ENCODE measurements at regions not wholly inside any gene's neighbourhood (a gene's known extent, or its start where the extent isn't known, plus 50 kb on each side); places are given as distances from the start of the nearest gene placed in this dataset.

GRCh38 chr10:130425881-130426435, 289.8 kb downstream of the GLRX3 start:
- DNase-seq (ENCODE audit: low read depth, low spot score) (no peak), FAIRE-seq (no peak)
- dilution Hi-C loops (cut with MboI; ENCODE audit: extremely low pct_ligation_motif_present, low sequenced_read_pairs): no loop called here
- Histone ChIP-seq H3K9me1 (ENCODE audit: control insufficient read depth, extremely low read depth, insufficient read depth, low read length) (no peaks in the 10 kb centered on the region), H3K36me3 (ENCODE audit: control insufficient read depth in 2 of 2, extremely low read depth in 1 of 2, insufficient read depth in 2 of 2, low read length in 2 of 2) (no peaks in the 10 kb centered on the region), H2AFZ (ENCODE audit: control insufficient read depth, low read length) (no peak overlapping the region), H3K79me2 (ENCODE audit: control insufficient read depth, insufficient read depth, low read length) (no peaks in the 10 kb centered on the region), H4K20me1 (ENCODE audit: control insufficient read depth, extremely low read depth, insufficient read depth, low read length) (no peaks in the 10 kb centered on the region), H3K9me3 (ENCODE audit: control insufficient read depth, low read depth, low read length) (peaks cover 13% of the 10 kb centered on the region), H3K4me1 (ENCODE audit: control insufficient read depth, extremely low read depth, insufficient read depth, low read length) (no peaks in the 10 kb centered on the region), H3K27ac (ENCODE audit: control insufficient read depth, insufficient read depth, low read length) (no peak overlapping the region), H3K27me3 (ENCODE audit: control insufficient read depth, extremely low read depth, insufficient read depth, low read length) (no peaks in the 10 kb centered on the region), H3K4me2 (ENCODE audit: control insufficient read depth, extremely low read depth, insufficient read depth, low read depth, low read length) (no peak overlapping the region), H3K9ac (ENCODE audit: control insufficient read depth, extremely low read depth, insufficient read depth, low read length) (no peak overlapping the region), H3K4me3 (ENCODE audit: control insufficient read depth in 2 of 3, extremely low read depth in 1 of 3, insufficient read depth in 2 of 3, low read depth in 1 of 3, low read length in 3 of 3) (no peak overlapping the region)
- no peak for TF ChIP-seq CTCF (optimal IDR thresholded peaks at IDR 0.05 in 1 of 3, IDR thresholded peaks at IDR 0.05 in 1 of 3, conservative IDR thresholded peaks at IDR 0.05 in 1 of 3; ENCODE audit: extremely low read depth in 1 of 3, insufficient read depth in 2 of 3, low read length in 3 of 3)
- no peak for TF ChIP-seq EZH2 (IDR thresholded peaks at IDR 0.05; ENCODE audit: low read length)

- no peaks in the 10 kb centered on the region for H3K4me1 ChIP-seq (ENCODE audit: control insufficient read depth, extremely low read depth, insufficient read depth, low read length)
- H3K9ac ChIP-seq (ENCODE audit: control insufficient read depth, extremely low read depth, insufficient read depth, low read length): no peak overlapping the region
- TF ChIP-seq CTCF (optimal IDR thresholded peaks at IDR 0.05 in 1 of 3, IDR thresholded peaks at IDR 0.05 in 1 of 3, conservative IDR thresholded peaks at IDR 0.05 in 1 of 3; ENCODE audit: extremely low read depth in 1 of 3, insufficient read depth in 2 of 3, low read length in 3 of 3) (no peak), EZH2 (IDR thresholded peaks at IDR 0.05; ENCODE audit: low read length) (no peak)
- no peak for FAIRE-seq
- H3K4me3 ChIP-seq (ENCODE audit: control insufficient read depth in 2 of 3, extremely low read depth in 1 of 3, insufficient read depth in 2 of 3, low read depth in 1 of 3, low read length in 3 of 3): no peak overlapping the region
- dilution Hi-C loops (cut with MboI; ENCODE audit: extremely low pct_ligation_motif_present, low sequenced_read_pairs): no loop called here
- H3K27ac ChIP-seq (ENCODE audit: control insufficient read depth, insufficient read depth, low read length): no peak overlapping the region
- H2AFZ ChIP-seq (ENCODE audit: control insufficient read depth, low read length): no peak overlapping the region
- no peak for DNase-seq (ENCODE audit: low read depth, low spot score)
- H3K9me1 ChIP-seq (ENCODE audit: control insufficient read depth, extremely low read depth, insufficient read depth, low read length): no peaks in the 10 kb centered on the region
- no peaks in the 10 kb centered on the region for H3K27me3 ChIP-seq (ENCODE audit: control insufficient read depth, extremely low read depth, insufficient read depth, low read length)
- peaks cover 17% of the 10 kb centered on the region for H3K9me3 ChIP-seq (ENCODE audit: control insufficient read depth, low read depth, low read length)
- no peak overlapping the region for H3K4me2 ChIP-seq (ENCODE audit: control insufficient read depth, extremely low read depth, insufficient read depth, low read depth, low read length)
- H3K79me2 ChIP-seq (ENCODE audit: control insufficient read depth, insufficient read depth, low read length): no peaks in the 10 kb centered on the region
- no peaks in the 10 kb centered on the region for H4K20me1 ChIP-seq (ENCODE audit: control insufficient read depth, extremely low read depth, insufficient read depth, low read length)
- H3K36me3 ChIP-seq (ENCODE audit: control insufficient read depth in 2 of 2, extremely low read depth in 1 of 2, insufficient read depth in 2 of 2, low read length in 2 of 2): no peaks in the 10 kb centered on the region
Measured at GRCh38 chr10:130427216-130427722, 291.1 kb downstream of the GLRX3 start.
